Hepatocyte (in vitro differentiated cells): ENCODE measurements at regions not wholly inside any gene's neighbourhood (a gene's known extent, or its start where the extent isn't known, plus 50 kb on each side); places are given as distances from the start of the nearest gene placed in this dataset.

Experiments used
- DNase-seq: peaks from one replicate; pipeline ENCODE4 v3.0.0-alpha.2; 2016; ENCODE audit warnings: low spot score
- H2AFZ ChIP-seq: fragments of 200-600 bp; sonication (generic); 2 replicates; pipeline ENCODE4 v1.6.0; 2016; ENCODE audit warnings: antibody characterized with exemption, mild to moderate bottlenecking
- H3K27ac ChIP-seq: fragments of 200-600 bp; sonication (generic); 2 replicates; pipeline ENCODE4 v1.5.1; 2016; ENCODE audit warnings: mild to moderate bottlenecking
- H3K27me3 ChIP-seq: fragments of 200-600 bp; sonication (generic); 2 replicates; pipeline ENCODE4 v1.6.1; 2016
- H3K36me3 ChIP-seq: fragments of 200-600 bp; sonication (generic); replicated peaks from 2 replicates; pipeline ENCODE4 v1.5.1; 2016; ENCODE audit warnings: low read depth; ENCODE audit not compliant: insufficient read depth
- H3K4me1 ChIP-seq: fragments of 200-600 bp; sonication (generic); 2 replicates; pipeline ENCODE4 v1.5.1; 2016; ENCODE audit warnings: mild to moderate bottlenecking, moderate library complexity; ENCODE audit not compliant: insufficient read depth
- H3K4me2 ChIP-seq: fragments of 200-600 bp; sonication (generic); 2 replicates; pipeline ENCODE4 v1.6.0; 2016
- H3K4me3 ChIP-seq: fragments of 200-600 bp; sonication (generic); 2 replicates; pipeline ENCODE4 v1.5.1; 2016; ENCODE audit warnings: mild to moderate bottlenecking
- H3K79me2 ChIP-seq: fragments of 200-600 bp; sonication (generic); 2 replicates; pipeline ENCODE4 v1.6.0; 2017; ENCODE audit warnings: mild to moderate bottlenecking
- H3K9me2 ChIP-seq: fragments of 200-600 bp; sonication (generic); replicated peaks from 2 replicates; pipeline ENCODE4 v1.6.0; 2017; ENCODE audit warnings: mild to moderate bottlenecking; ENCODE audit not compliant: insufficient read depth
- H3K9me3 ChIP-seq: fragments of 200-600 bp; sonication (generic); 2 replicates; pipeline ENCODE4 v1.5.1; 2016; ENCODE audit warnings: low read depth, mild to moderate bottlenecking
- H4K20me1 ChIP-seq: fragments of 200-600 bp; sonication (generic); 2 replicates; pipeline ENCODE4 v1.6.0; 2016; ENCODE audit warnings: mild to moderate bottlenecking; ENCODE audit not compliant: insufficient read depth, poor library complexity, severe bottlenecking
- CTCF ChIP-seq: fragments of 200-600 bp; sonication (generic); IDR thresholded peaks from 2 replicates; pipeline ENCODE4 v1.5.1; 2016; ENCODE audit warnings: antibody characterized with exemption, mild to moderate bottlenecking; ENCODE audit not compliant: poor library complexity
- EZH2 ChIP-seq: fragments of 200-600 bp; sonication (generic); IDR thresholded peaks from 2 replicates; pipeline ENCODE4 v1.6.1; 2016; ENCODE audit warnings: antibody characterized with exemption, mild to moderate bottlenecking, borderline replicate concordance
- EZH2phosphoT487 ChIP-seq: fragments of 200-600 bp; sonication (generic); IDR thresholded peaks from one replicate; pipeline ENCODE4 v1.6.1; 2018; ENCODE audit warnings: antibody characterized with exemption, mild to moderate bottlenecking, low read depth, moderate library complexity; ENCODE audit not compliant: unreplicated experiment, severe bottlenecking
- WGBS: methylation state at CpG from one replicate; pipeline ENCODE4 v1.1.6; 2016; ENCODE audit warnings: low lambda C conversion rate; ENCODE audit errors: missing lambda C conversion rate; 5-methylcytosine and 5-hydroxymethylcytosine counted together

- TF ChIP-seq EZH2phosphoT487 (no peak), EZH2 (no peak), CTCF (no peak)
- H3K27ac ChIP-seq, result no peak overlapping the region
- 94% methylated on average over 11 of the region's 11 CpGs for WGBS
- no peaks in the 10 kb centered on the region for H4K20me1 ChIP-seq
- H3K79me2 ChIP-seq, result no peaks in the 10 kb centered on the region
- no peak overlapping the region for H3K4me2 ChIP-seq
- H3K36me3 ChIP-seq, result no peaks in the 10 kb centered on the region
- no peaks in the 10 kb centered on the region for H3K4me1 ChIP-seq
- no peaks in the 10 kb centered on the region for H3K27me3 ChIP-seq
- no peak overlapping the region for H2AFZ ChIP-seq
- H3K9me3 ChIP-seq, result no peaks in the 10 kb centered on the region
- H3K4me3 ChIP-seq, result no peak overlapping the region
- H3K9me2 ChIP-seq, result no peaks in the 10 kb centered on the region
- no peak for DNase-seq
Measured at GRCh38 chr10:59088912-59089573, 87.4 kb upstream of the PHYHIPL start.

GRCh38 chr10:59090817-59091622 lies 85.4 kb upstream of the PHYHIPL start:
- WGBS, result 75% methylated on average over 3 of the region's 3 CpGs
- no peak for DNase-seq
- H3K27me3 ChIP-seq, result no peaks in the 10 kb centered on the region
- H3K4me2 ChIP-seq, result no peak overlapping the region
- H3K9me3 ChIP-seq, result no peaks in the 10 kb centered on the region
- no peaks in the 10 kb centered on the region for H3K36me3 ChIP-seq
- no peaks in the 10 kb centered on the region for H3K9me2 ChIP-seq
- no peak for TF ChIP-seq CTCF
- TF ChIP-seq EZH2, result no peak
- no peak for TF ChIP-seq EZH2phosphoT487
- no peaks in the 10 kb centered on the region for H3K79me2 ChIP-seq
- no peaks in the 10 kb centered on the region for H4K20me1 ChIP-seq
- H2AFZ ChIP-seq, result no peak overlapping the region
- H3K27ac ChIP-seq, result no peak overlapping the region
- no peak overlapping the region for H3K4me3 ChIP-seq
- no peaks in the 10 kb centered on the region for H3K4me1 ChIP-seq

- no peak for TF ChIP-seq CTCF
- no peak for TF ChIP-seq EZH2phosphoT487
- no peak for TF ChIP-seq EZH2
- H3K36me3 ChIP-seq, result no peaks in the 10 kb centered on the region
- H3K79me2 ChIP-seq, result no peaks in the 10 kb centered on the region
- DNase-seq, result no peak
- H3K4me3 ChIP-seq, result no peak overlapping the region
- H3K4me2 ChIP-seq, result no peak overlapping the region
- H4K20me1 ChIP-seq, result no peaks in the 10 kb centered on the region
- H2AFZ ChIP-seq, result no peak overlapping the region
- no peaks in the 10 kb centered on the region for H3K9me2 ChIP-seq
- H3K27ac ChIP-seq, result no peak overlapping the region
- no peaks in the 10 kb centered on the region for H3K4me1 ChIP-seq
- no peaks in the 10 kb centered on the region for H3K9me3 ChIP-seq
- no peaks in the 10 kb centered on the region for H3K27me3 ChIP-seq
- 94% methylated on average over 2 of the region's 2 CpGs for WGBS
Measured at GRCh38 chr10:59093461-59093860, 83.0 kb upstream of the PHYHIPL start.
